GM12874 (cell line): ENCODE measurements at regions not wholly inside any gene's neighbourhood (a gene's known extent, or its start where the extent isn't known, plus 50 kb on each side); places are given as distances from the start of the nearest gene placed in this dataset.

Experiments
- CTCF ChIP-seq: IDR thresholded peaks from 2 replicates; pipeline ENCODE4 v1.5.1; 2011; ENCODE audit warnings: low read depth, mild to moderate bottlenecking, control low read depth, low read length, moderate library complexity; ENCODE audit not compliant: insufficient read depth

DNA sequence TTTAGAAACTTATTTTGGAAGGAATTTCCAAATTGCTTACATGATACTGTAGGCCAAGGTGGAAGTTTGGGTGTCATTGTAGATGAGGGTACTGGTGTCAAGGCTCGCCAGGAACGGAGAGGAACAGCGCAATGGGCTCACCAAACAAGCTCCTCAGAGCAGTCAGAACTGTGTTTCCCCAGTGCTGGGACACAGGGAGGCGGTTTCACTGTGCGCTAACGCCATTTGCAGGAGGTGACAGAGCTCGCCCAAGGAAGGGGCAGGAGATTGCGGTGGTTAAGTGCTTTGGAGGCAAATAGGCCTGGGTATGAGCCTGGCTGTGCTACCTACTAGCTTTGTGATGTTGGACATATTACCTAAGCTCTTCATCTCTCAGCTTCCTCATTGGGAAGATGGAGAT lies 57.3 kb downstream of the HHEX start:
- TF ChIP-seq CTCF, result no peak

DNA sequence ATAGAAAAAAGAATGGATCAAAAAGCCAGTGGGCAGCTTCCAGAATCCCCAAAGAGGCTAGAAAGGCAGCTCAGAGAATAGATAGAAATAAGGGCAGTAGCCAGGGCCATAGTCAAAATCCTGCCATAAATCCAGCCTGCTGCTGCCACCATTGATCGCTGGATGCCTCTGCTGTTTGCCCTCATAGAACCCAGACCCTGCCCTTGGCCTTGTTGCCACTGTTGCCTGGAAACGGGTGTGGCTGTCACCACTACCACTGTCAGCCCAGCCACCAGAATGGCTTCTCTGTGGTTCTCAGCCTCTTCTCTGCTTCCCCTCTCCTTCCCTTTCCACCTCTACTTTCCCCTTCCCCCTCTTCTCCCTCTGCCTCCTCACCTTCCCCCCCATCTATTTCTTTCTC lies 57.8 kb downstream of the HHEX start:
- TF ChIP-seq CTCF, result no peak

GRCh38 chr10:92750791-92751533 lies 61.2 kb downstream of the HHEX start:
- TF ChIP-seq CTCF, result no peak

DNA sequence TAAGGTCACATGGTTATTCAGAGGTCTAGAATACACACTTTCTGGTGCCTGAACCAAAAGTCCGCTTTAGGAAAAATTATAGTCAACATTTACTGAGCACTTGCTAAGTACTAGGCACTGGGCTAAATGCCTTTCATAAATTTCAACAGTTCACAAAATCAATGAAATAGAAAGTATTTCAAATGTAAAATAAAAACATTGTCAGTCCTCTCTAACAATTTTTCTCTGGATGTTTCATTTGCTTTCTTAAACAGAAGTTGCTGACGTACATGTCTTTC lies 61.7 kb downstream of the HHEX start:
- no peak for TF ChIP-seq CTCF

- TF ChIP-seq CTCF, result no peak
Measured at GRCh38 chr10:92751827-92752226, 62.1 kb downstream of the HHEX start.

DNA sequence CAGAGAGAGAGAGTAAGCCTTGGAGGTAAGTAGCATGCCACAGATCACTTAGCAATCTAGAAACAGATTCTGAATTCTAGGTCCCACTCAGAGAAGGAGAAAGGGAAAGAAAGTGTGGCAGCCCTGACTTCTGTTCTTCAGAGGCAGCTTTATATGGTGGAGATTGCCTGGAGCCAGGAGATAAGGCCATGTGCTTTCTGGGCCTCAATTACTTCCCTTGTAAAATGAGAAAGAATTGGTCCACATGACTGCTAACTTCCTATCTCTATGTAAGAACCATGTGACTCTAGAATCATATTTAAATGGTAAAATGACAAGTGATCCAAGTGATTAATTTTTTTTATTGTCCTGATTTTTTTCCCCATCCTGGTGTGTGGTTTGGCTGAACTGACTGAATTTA lies 64.1 kb downstream of the HHEX start:
- TF ChIP-seq CTCF, result no peak

GRCh38 chr10:92755725-92756124 lies 66.0 kb downstream of the HHEX start:
- TF ChIP-seq CTCF, result no peak
